ENCODE measurements at regions not wholly inside any gene's neighbourhood (a gene's known extent, or its start where the extent isn't known, plus 50 kb on each side); places are given as distances from the start of the nearest gene placed in this dataset.

DNA sequence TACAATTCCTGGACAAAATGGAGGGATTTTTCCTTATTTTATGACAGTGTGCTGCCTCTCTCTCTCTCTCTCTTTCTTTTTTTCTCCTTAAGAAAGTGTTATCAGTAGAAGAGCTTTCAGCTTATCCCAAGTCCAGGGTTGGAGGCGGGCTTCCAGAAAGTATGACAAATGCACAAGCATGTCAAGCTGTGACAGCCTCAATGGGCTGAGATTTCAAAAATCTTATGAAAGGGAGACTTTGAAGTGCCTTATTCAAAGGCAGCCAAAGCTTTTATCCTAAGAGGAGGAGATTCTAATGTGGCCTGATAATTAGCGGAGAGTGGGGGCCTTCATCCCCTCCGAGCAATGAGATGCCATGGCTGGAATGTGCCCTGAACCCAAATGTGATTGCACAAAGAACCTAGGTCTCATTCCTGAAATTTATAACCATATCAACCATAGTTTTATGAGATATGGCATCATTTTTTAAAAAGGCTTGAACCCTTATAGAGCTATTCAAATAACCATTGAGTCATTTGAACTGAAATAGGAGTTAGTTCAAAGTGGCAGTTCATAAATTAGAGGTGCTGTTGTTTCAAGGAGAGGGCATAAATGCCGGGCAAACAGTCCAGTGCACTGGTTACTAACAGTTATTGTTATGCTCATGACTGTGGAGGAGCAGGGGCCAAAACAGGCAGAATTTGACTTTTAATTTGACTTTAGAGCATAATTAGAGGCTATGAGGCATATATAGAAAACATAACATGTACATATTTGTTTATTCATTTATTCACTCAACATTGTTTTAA, 261.6 kb upstream of the THRB start:
- Mint-ChIP-seq H3K4me1 (ENCODE audit: low read depth, unreplicated experiment) (no peaks in the 10 kb centered on the region), H3K36me3 (ENCODE audit: insufficient read depth, unreplicated experiment) (no peaks in the 10 kb centered on the region), H3K4me3 (ENCODE audit: low read depth, unreplicated experiment) (no peak overlapping the region), H3K27me3 (ENCODE audit: unreplicated experiment) (peaks cover 8% of the 10 kb centered on the region), H3K9me3 (ENCODE audit: low read depth, unreplicated experiment) (no peaks in the 10 kb centered on the region), H3K27ac (ENCODE audit: unreplicated experiment) (no peak overlapping the region)
- TF ChIP-seq, protein P1, sequence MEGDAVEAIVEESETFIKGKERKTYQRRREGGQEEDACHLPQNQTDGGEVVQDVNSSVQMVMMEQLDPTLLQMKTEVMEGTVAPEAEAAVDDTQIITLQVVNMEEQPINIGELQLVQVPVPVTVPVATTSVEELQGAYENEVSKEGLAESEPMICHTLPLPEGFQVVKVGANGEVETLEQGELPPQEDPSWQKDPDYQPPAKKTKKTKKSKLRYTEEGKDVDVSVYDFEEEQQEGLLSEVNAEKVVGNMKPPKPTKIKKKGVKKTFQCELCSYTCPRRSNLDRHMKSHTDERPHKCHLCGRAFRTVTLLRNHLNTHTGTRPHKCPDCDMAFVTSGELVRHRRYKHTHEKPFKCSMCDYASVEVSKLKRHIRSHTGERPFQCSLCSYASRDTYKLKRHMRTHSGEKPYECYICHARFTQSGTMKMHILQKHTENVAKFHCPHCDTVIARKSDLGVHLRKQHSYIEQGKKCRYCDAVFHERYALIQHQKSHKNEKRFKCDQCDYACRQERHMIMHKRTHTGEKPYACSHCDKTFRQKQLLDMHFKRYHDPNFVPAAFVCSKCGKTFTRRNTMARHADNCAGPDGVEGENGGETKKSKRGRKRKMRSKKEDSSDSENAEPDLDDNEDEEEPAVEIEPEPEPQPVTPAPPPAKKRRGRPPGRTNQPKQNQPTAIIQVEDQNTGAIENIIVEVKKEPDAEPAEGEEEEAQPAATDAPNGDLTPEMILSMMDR (IDR thresholded peaks at IDR 0.05; ENCODE audit: unreplicated experiment) = no peak
- no peak for DNase-seq
- intact Hi-C loops (cut with micrococcal nuclease; ENCODE audit: unreplicated experiment) = no loop called here
- BruUV-seq (replicated peaks) = no TSS peak
- CTCF ChIA-PET = no interaction called here

DNA sequence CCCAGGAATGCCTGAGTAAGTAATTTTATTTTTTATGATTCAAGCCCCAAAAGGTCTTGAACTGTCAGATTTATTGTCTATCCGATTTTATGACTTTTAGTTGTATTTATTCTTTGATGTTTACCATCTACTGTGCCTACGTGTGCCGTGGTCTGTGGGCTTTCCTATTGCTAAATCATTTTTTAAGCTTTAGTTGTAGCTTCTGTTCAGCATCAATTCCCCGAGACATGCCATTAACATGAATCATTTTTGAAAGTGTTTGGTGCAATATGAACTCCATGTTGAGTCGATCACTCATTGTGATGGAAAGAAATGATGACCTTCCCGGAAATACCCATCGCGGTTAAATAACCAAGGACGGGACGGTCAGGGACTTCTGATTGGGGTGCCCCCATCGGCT, 268.7 kb upstream of the THRB start:
- intact Hi-C loops (cut with micrococcal nuclease; ENCODE audit: unreplicated experiment) = no loop called here
- H3K4me1 Mint-ChIP-seq (ENCODE audit: low read depth, unreplicated experiment) = no peaks in the 10 kb centered on the region
- CTCF ChIA-PET = no interaction called here
- TF ChIP-seq, protein P1 (IDR thresholded peaks at IDR 0.05; ENCODE audit: unreplicated experiment) = no peak
- BruUV-seq (replicated peaks) = no TSS peak
- no peaks in the 10 kb centered on the region for H3K27me3 Mint-ChIP-seq (ENCODE audit: unreplicated experiment)
- no peaks in the 10 kb centered on the region for H3K9me3 Mint-ChIP-seq (ENCODE audit: low read depth, unreplicated experiment)
- no peak overlapping the region for H3K27ac Mint-ChIP-seq (ENCODE audit: unreplicated experiment)
- no peak overlapping the region for H3K4me3 Mint-ChIP-seq (ENCODE audit: low read depth, unreplicated experiment)
- DNase-seq = no peak
- no peaks in the 10 kb centered on the region for H3K36me3 Mint-ChIP-seq (ENCODE audit: insufficient read depth, unreplicated experiment)

DNA sequence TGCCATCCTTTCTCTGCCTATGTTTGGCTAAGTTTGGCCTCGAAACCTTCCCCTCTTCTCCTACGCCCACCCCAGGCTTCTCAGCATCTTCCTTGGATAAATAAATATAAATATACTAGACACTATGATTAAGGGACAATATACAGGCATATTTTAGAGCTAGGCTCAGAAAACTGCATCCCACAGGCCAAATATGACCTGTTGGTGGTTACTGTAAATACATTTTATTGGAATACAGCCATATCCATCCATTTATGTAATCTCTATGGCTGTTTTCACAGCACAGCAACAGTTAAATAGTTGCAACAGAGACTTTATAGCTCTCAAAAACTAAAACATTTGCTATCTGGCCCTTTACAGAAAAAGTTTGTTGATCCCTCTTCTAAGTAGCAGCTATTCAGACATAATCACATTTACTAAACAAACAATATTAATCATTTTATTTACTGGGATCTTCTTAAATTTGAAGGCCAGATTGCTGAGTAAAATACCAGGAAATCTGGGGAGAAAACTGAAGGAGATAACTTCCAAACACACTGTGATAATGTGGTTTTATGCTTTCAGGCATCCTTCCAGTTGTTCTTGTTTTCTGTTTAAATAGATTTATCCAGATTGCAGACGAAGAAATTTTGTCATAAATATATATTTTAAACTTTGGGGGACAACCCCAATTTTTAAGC, 269.7 kb upstream of the THRB start:
- DNase-seq = no peak
- Mint-ChIP-seq H3K36me3 (ENCODE audit: insufficient read depth, unreplicated experiment) (no peaks in the 10 kb centered on the region), H3K27ac (ENCODE audit: unreplicated experiment) (no peak overlapping the region), H3K9me3 (ENCODE audit: low read depth, unreplicated experiment) (no peaks in the 10 kb centered on the region), H3K27me3 (ENCODE audit: unreplicated experiment) (no peaks in the 10 kb centered on the region), H3K4me3 (ENCODE audit: low read depth, unreplicated experiment) (no peak overlapping the region), H3K4me1 (ENCODE audit: low read depth, unreplicated experiment) (no peaks in the 10 kb centered on the region)
- intact Hi-C loops (cut with micrococcal nuclease; ENCODE audit: unreplicated experiment) = no loop called here
- TF ChIP-seq, protein P1 (IDR thresholded peaks at IDR 0.05; ENCODE audit: unreplicated experiment) = no peak
- BruUV-seq (replicated peaks) = no TSS peak
- CTCF ChIA-PET = no interaction called here

DNA sequence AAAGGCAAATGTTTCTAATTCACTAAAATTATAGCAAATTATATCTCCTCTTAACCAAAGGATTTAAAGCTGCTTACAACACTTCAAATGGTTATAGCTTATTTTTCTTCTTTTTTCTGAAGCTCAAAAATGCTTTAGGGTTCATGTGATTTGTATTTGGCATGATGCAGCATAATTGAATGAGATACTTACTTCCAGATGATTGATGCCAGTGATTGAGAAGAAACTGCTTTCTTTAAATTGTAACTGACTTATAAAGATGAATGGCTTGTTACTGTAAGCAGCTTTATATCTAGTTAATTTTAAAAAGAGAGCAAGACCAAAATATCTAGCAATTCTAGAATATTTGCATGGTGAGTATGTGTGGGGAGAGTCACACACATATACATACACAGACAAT, 270.7 kb upstream of the THRB start:
- DNase-seq = no peak
- H3K27ac Mint-ChIP-seq (ENCODE audit: unreplicated experiment) = no peak overlapping the region
- H3K4me3 Mint-ChIP-seq (ENCODE audit: low read depth, unreplicated experiment) = no peak overlapping the region
- no peaks in the 10 kb centered on the region for H3K36me3 Mint-ChIP-seq (ENCODE audit: insufficient read depth, unreplicated experiment)
- H3K27me3 Mint-ChIP-seq (ENCODE audit: unreplicated experiment) = no peaks in the 10 kb centered on the region
- TF ChIP-seq, protein P1 (IDR thresholded peaks at IDR 0.05; ENCODE audit: unreplicated experiment) = no peak
- H3K4me1 Mint-ChIP-seq (ENCODE audit: low read depth, unreplicated experiment) = no peaks in the 10 kb centered on the region
- H3K9me3 Mint-ChIP-seq (ENCODE audit: low read depth, unreplicated experiment) = no peaks in the 10 kb centered on the region
- no TSS peak for BruUV-seq (replicated peaks)
- intact Hi-C loops (cut with micrococcal nuclease; ENCODE audit: unreplicated experiment) = no loop called here
- CTCF ChIA-PET = no interaction called here

Measured in Calu3 (cell line).